Neural cell (in vitro differentiated cells): ENCODE measurements at regions not wholly inside any gene's neighbourhood (a gene's known extent, or its start where the extent isn't known, plus 50 kb on each side); places are given as distances from the start of the nearest gene placed in this dataset.

Experiments used
- H2AFZ ChIP-seq: fragments of 200-600, 300-800 bp; sonication (generic), shearing (Covaris generic); 2 replicates; pipeline ENCODE4 v1.6.0; 2014; ENCODE audit warnings: low read depth, mild to moderate bottlenecking, antibody characterized with exemption, low read length, moderate library complexity
- H3F3A ChIP-seq: fragments of 200-600 bp; shearing (Covaris generic); 2 replicates; pipeline ENCODE4 v1.6.1; 2016; ENCODE audit warnings: mild to moderate bottlenecking, moderate library complexity, mixed read lengths, antibody characterized with exemption, low read length; ENCODE audit not compliant: insufficient read depth, poor library complexity, severe bottlenecking
- H3K27ac ChIP-seq: fragments of 200-600, 300-800 bp; sonication (generic), shearing (Covaris generic); 2 replicates; pipeline ENCODE4 v1.5.1; 2014; ENCODE audit warnings: mild to moderate bottlenecking, low read length, moderate library complexity
- H3K27me3 ChIP-seq: fragments of 300-800, 200-600 bp; sonication (generic), shearing (Covaris generic); 2 replicates; pipeline ENCODE4 v1.6.0; 2014; ENCODE audit warnings: mild to moderate bottlenecking, low read depth, low read length, moderate library complexity; ENCODE audit not compliant: insufficient read depth
- H3K36me3 ChIP-seq: fragments of 300-800, 200-600 bp; sonication (generic), shearing (Covaris generic); 2 replicates; pipeline ENCODE4 v1.5.1; 2014; ENCODE audit warnings: mild to moderate bottlenecking, antibody characterized with exemption, low read length, moderate library complexity; ENCODE audit not compliant: insufficient read depth
- H3K4me2 ChIP-seq: fragments of 300-800, 200-600 bp; sonication (generic), shearing (Covaris generic); 2 replicates; pipeline ENCODE4 v1.6.0; 2014; ENCODE audit warnings: mild to moderate bottlenecking, low read length
- H3K4me3 ChIP-seq: fragments of 300-800, 200-600 bp; sonication (generic), shearing (Covaris generic); 2 replicates; pipeline ENCODE4 v1.5.1; 2014; ENCODE audit warnings: mild to moderate bottlenecking, low read length, moderate library complexity
- H3K79me2 ChIP-seq: fragments of 200-600 bp; shearing (Covaris generic); replicated peaks from 2 replicates; pipeline ENCODE4 v1.6.0; 2014; ENCODE audit warnings: mild to moderate bottlenecking, low read length, moderate library complexity; ENCODE audit not compliant: insufficient read depth
- H3K9ac ChIP-seq: fragments of 300-800, 200-600 bp; sonication (generic), shearing (Covaris generic); 2 replicates; pipeline ENCODE4 v1.6.1; 2016; ENCODE audit warnings: mild to moderate bottlenecking, low read length, mixed read lengths
- H3K9me2 ChIP-seq: fragments of 200-600 bp; shearing (Covaris generic); 2 replicates; pipeline ENCODE4 v1.6.1; 2016; ENCODE audit warnings: mild to moderate bottlenecking, low read length, mixed read lengths; ENCODE audit not compliant: insufficient read depth
- H3K9me3 ChIP-seq: fragments of 200-600, 300-800 bp; sonication (generic), shearing (Covaris generic); 2 replicates; pipeline ENCODE4 v1.6.1; 2016; ENCODE audit warnings: mild to moderate bottlenecking, mixed run types, low read length, moderate library complexity, mixed read lengths
- H4K20me1 ChIP-seq: fragments of 200-600 bp; shearing (Covaris generic); 2 replicates; pipeline ENCODE4 v1.6.1; 2016; ENCODE audit warnings: mild to moderate bottlenecking, mixed run types; ENCODE audit not compliant: insufficient read depth
- EP300 ChIP-seq: fragments of 450-650 bp; conservative IDR thresholded peaks from 2 replicates; pipeline ENCODE4 v1.6.1; 2014; ENCODE audit warnings: antibody characterized with exemption, mild to moderate bottlenecking, moderate library complexity; ENCODE audit not compliant: poor library complexity, severe bottlenecking
- EZH2 ChIP-seq: fragments of 200-600, 300-800 bp; shearing (Covaris generic), sonication (generic); IDR thresholded peaks from 2 replicates; pipeline ENCODE4 v1.6.1; 2014; ENCODE audit warnings: antibody characterized with exemption, low read length, borderline replicate concordance, mild to moderate bottlenecking; ENCODE audit not compliant: insufficient read depth, poor library complexity, severe bottlenecking
- MXI1 ChIP-seq: fragments of 450-650 bp; conservative IDR thresholded peaks from 2 replicates; pipeline ENCODE4 v1.6.1; 2014; ENCODE audit warnings: antibody characterized with exemption, mild to moderate bottlenecking; ENCODE audit not compliant: poor library complexity, severe bottlenecking
- POLR2AphosphoS5 ChIP-seq: IDR thresholded peaks from 2 replicates; pipeline ENCODE4 v1.6.1; 2012
- RAD21 ChIP-seq: fragments of 450-650 bp; conservative IDR thresholded peaks from 2 replicates; pipeline ENCODE4 v1.6.1; 2014; ENCODE audit warnings: antibody characterized with exemption, mild to moderate bottlenecking, moderate library complexity
- REST ChIP-seq: IDR thresholded peaks from 2 replicates; pipeline ENCODE4 v1.6.1; 2012; ENCODE audit warnings: borderline replicate concordance
- SMC3 ChIP-seq: fragments of 450-650 bp; conservative IDR thresholded peaks from 2 replicates; pipeline ENCODE4 v1.6.1; 2014; ENCODE audit warnings: antibody characterized with exemption, mild to moderate bottlenecking, moderate library complexity; ENCODE audit not compliant: poor library complexity
- TAF1 ChIP-seq: IDR thresholded peaks from 2 replicates; pipeline ENCODE4 v1.6.1; 2012; ENCODE audit warnings: low read depth
- TF ChIP-seq, protein P1 (sequence below): fragments of 450-650 bp; IDR thresholded peaks from 2 replicates; pipeline ENCODE4 v1.5.1; 2014; ENCODE audit warnings: antibody characterized with exemption, mild to moderate bottlenecking, moderate library complexity; ENCODE audit not compliant: poor library complexity, severe bottlenecking

DNA sequence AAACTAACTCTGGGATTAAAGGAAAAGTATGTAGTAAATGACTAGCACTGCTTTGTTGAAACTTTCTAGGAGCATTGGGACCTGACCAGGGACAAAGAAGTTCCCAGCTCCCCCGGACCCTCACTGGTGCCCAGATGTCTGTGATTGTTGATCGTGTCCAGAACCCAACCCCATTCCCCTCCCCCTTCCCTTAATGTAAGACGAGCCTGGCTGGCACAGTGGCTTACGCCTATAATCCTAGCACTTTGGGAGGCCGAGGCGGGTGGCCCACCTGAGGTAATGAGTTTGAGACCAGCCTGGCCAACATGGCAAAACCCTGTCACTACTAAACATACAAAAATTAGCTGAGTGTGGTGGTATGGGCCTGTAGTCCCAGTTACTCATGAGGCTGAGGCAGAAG is 750.3 kb downstream of the CBLN4 start:
- no peaks in the 10 kb centered on the region for H3K36me3 ChIP-seq
- no peaks in the 10 kb centered on the region for H3K79me2 ChIP-seq
- H3K9me3 ChIP-seq = no peaks in the 10 kb centered on the region
- H2AFZ ChIP-seq = no peak overlapping the region
- H3K9me2 ChIP-seq = no peaks in the 10 kb centered on the region
- no peaks in the 10 kb centered on the region for H3F3A ChIP-seq
- H3K4me2 ChIP-seq = no peak overlapping the region
- H3K27me3 ChIP-seq = no peaks in the 10 kb centered on the region
- no peak overlapping the region for H3K9ac ChIP-seq
- H3K4me3 ChIP-seq = no peak overlapping the region
- H4K20me1 ChIP-seq = no peaks in the 10 kb centered on the region
- TF ChIP-seq TAF1 = no peak
- no peak for TF ChIP-seq REST
- TF ChIP-seq SMC3 = no peak
- no peak for TF ChIP-seq EP300
- no peak for TF ChIP-seq POLR2AphosphoS5
- no peak for TF ChIP-seq RAD21
- no peak for TF ChIP-seq MXI1
- TF ChIP-seq, protein P1, sequence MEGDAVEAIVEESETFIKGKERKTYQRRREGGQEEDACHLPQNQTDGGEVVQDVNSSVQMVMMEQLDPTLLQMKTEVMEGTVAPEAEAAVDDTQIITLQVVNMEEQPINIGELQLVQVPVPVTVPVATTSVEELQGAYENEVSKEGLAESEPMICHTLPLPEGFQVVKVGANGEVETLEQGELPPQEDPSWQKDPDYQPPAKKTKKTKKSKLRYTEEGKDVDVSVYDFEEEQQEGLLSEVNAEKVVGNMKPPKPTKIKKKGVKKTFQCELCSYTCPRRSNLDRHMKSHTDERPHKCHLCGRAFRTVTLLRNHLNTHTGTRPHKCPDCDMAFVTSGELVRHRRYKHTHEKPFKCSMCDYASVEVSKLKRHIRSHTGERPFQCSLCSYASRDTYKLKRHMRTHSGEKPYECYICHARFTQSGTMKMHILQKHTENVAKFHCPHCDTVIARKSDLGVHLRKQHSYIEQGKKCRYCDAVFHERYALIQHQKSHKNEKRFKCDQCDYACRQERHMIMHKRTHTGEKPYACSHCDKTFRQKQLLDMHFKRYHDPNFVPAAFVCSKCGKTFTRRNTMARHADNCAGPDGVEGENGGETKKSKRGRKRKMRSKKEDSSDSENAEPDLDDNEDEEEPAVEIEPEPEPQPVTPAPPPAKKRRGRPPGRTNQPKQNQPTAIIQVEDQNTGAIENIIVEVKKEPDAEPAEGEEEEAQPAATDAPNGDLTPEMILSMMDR = no peak
- no peak for TF ChIP-seq EZH2
- no peak overlapping the region for H3K27ac ChIP-seq

DNA sequence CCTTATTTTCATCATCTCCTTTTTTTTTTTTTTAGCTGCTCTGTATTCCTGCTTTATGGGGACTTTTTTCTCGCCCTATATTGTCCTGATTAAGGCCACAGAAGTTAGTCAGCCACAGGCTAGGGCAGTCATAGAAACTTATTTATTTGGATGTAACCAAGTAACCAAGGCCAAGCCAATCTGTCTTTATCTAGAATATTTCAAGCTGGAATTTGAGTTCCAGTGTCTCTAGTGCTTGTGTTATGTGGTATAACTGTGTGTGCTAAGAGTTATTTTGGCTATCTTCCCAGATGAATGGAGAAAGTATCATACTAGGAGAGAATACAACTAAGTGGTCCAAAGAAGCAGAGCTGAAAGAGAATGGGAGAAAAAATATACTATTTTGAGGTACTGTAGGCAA is 751.5 kb downstream of the CBLN4 start:
- Histone ChIP-seq H3K9me2 (no peaks in the 10 kb centered on the region), H3F3A (no peaks in the 10 kb centered on the region), H3K27ac (no peak overlapping the region), H3K27me3 (no peaks in the 10 kb centered on the region), H2AFZ (no peak overlapping the region), H3K9me3 (no peaks in the 10 kb centered on the region), H4K20me1 (no peaks in the 10 kb centered on the region), H3K4me3 (no peak overlapping the region), H3K79me2 (no peaks in the 10 kb centered on the region), H3K9ac (no peak overlapping the region), H3K4me2 (no peak overlapping the region), H3K36me3 (no peaks in the 10 kb centered on the region)
- no peak for TF ChIP-seq POLR2AphosphoS5
- TF ChIP-seq EP300 = no peak
- TF ChIP-seq, protein P1 = no peak
